ENCODE measurements at regions not wholly inside any gene's neighbourhood (a gene's known extent, or its start where the extent isn't known, plus 50 kb on each side); places are given as distances from the start of the nearest gene placed in this dataset.

GRCh38 chrX:124863303-124863702 lies 456.4 kb upstream of the TEX13C start:
- H3K27ac ChIP-seq: no peak overlapping the region
- ChIA-PET CTCF (interaction anchor here (0.6 kb wide), 1 partner anchor 26 kb away, joined by 3 read pairs; no protein-coding TSS in a partner anchor), POLR2A (ENCODE audit: low non-redundant PET) (no interaction called here)
- no peak for DNase-seq (ENCODE audit: low spot score)
- no peak for TF ChIP-seq CTCF (conservative IDR thresholded peaks at IDR 0.05; ENCODE audit: low read depth)

DNA sequence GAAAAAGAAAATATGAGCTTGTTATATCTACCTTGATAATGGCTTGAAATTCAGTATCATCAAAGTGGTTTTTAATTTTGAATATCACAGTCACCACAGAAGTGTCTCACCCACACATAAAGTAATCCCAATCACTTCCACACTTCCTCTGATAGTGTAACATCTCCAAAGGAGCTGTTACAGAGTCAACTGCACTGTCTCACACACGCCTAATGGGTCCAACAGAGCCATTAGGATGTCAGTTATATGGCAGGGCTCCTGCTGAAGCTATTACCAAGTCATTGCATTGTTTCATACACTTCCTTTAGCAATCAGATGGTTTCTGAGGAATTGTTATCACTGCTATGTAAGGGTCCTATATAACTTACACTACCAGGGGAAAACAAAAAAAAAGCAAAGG lies 432.1 kb upstream of the TEX13C start:
- no peak for DNase-seq (ENCODE audit: low spot score)
- ChIA-PET CTCF (no interaction called here), POLR2A (ENCODE audit: low non-redundant PET) (no interaction called here)
- no peak overlapping the region for H3K27ac ChIP-seq
- TF ChIP-seq CTCF (conservative IDR thresholded peaks at IDR 0.05; ENCODE audit: low read depth): no peak

GRCh38 chrX:124895947-124896346 lies 423.7 kb upstream of the TEX13C start:
- DNase-seq (ENCODE audit: low spot score): no peak
- H3K27ac ChIP-seq: no peak overlapping the region
- TF ChIP-seq CTCF (conservative IDR thresholded peaks at IDR 0.05; ENCODE audit: low read depth): no peak
- POLR2A ChIA-PET (ENCODE audit: low non-redundant PET): no interaction called here
- CTCF ChIA-PET: no interaction called here

- CTCF ChIA-PET: no interaction called here
These were observed 416.7 kb upstream of the TEX13C start for GRCh38 chrX:124902953-124903352.

GRCh38 chrX:124910611-124911010 lies 409.1 kb upstream of the TEX13C start:
- CTCF ChIA-PET: no interaction called here
- H3K27ac ChIP-seq: no peak overlapping the region
- no peak for DNase-seq (ENCODE audit: low spot score)
- TF ChIP-seq CTCF (conservative IDR thresholded peaks at IDR 0.05; ENCODE audit: low read depth): no peak
- POLR2A ChIA-PET (ENCODE audit: low non-redundant PET): no interaction called here

More at GRCh38 chrX:124902953-124903352, 416.7 kb upstream of the TEX13C start:
- no peak for DNase-seq (ENCODE audit: low spot score)
- H3K27ac ChIP-seq: no peak overlapping the region
- no peak for TF ChIP-seq CTCF (conservative IDR thresholded peaks at IDR 0.05; ENCODE audit: low read depth)
- POLR2A ChIA-PET (ENCODE audit: low non-redundant PET): no interaction called here

GRCh38 chrX:124917011-124917410 lies 402.7 kb upstream of the TEX13C start:
- POLR2A ChIA-PET (ENCODE audit: low non-redundant PET): no interaction called here
- no peak overlapping the region for H3K27ac ChIP-seq
- CTCF ChIA-PET: no interaction called here
- no peak for TF ChIP-seq CTCF (conservative IDR thresholded peaks at IDR 0.05; ENCODE audit: low read depth)
- DNase-seq (ENCODE audit: low spot score): no peak

- TF ChIP-seq CTCF (conservative IDR thresholded peaks at IDR 0.05; ENCODE audit: low read depth): no peak
- ChIA-PET CTCF (no interaction called here), POLR2A (ENCODE audit: low non-redundant PET) (no interaction called here)
- H3K27ac ChIP-seq: no peak overlapping the region
- no peak for DNase-seq (ENCODE audit: low spot score)
These were observed 394.0 kb upstream of the TEX13C start for GRCh38 chrX:124925681-124926080.
